GM23338 (cell line): ENCODE measurements at regions not wholly inside any gene's neighbourhood (a gene's known extent, or its start where the extent isn't known, plus 50 kb on each side); places are given as distances from the start of the nearest gene placed in this dataset.

Source experiments
- ATAC-seq: fragments of 200-7000 bp; cut with Tn5 transposase; 3 replicates; pipeline ENCODE4 v1.9.1; 2020
- DNase-seq: peaks from one replicate; pipeline ENCODE4 v3.0.0-alpha.2; 2015; ENCODE audit warnings: low spot score
- H2AFZ ChIP-seq: fragments of 200-600 bp; sonication (generic); 2 replicates; pipeline ENCODE4 v1.8.0; 2016; ENCODE audit warnings: antibody characterized with exemption, mild to moderate bottlenecking, moderate library complexity
- H3F3A ChIP-seq: fragments of 200-600 bp; sonication (generic); replicated peaks from 2 replicates; pipeline ENCODE4 v1.8.0; 2017; ENCODE audit warnings: antibody characterized with exemption, mixed run types, low read depth
- H3K27ac ChIP-seq: fragments of 200-600 bp; sonication (generic); 2 replicates; pipeline ENCODE4 v1.6.1; 2016; ENCODE audit warnings: low read depth
- H3K27me3 ChIP-seq: fragments of 200-600 bp; sonication (generic); 2 replicates; pipeline ENCODE4 v1.8.0; 2016; ENCODE audit warnings: mild to moderate bottlenecking, mixed run types, moderate library complexity; ENCODE audit not compliant: insufficient read depth
- H3K36me3 ChIP-seq: fragments of 200-600 bp; sonication (generic); 2 replicates; pipeline ENCODE4 v1.8.0; 2016; ENCODE audit warnings: mild to moderate bottlenecking; ENCODE audit not compliant: insufficient read depth
- H3K4me1 ChIP-seq: fragments of 200-600 bp; sonication (generic); 2 replicates; pipeline ENCODE4 v1.8.0; 2016; ENCODE audit warnings: mild to moderate bottlenecking, moderate library complexity; ENCODE audit not compliant: insufficient read depth
- H3K4me2 ChIP-seq: fragments of 200-600 bp; sonication (generic); 2 replicates; pipeline ENCODE4 v1.7.1; 2017; ENCODE audit warnings: mixed run types
- H3K4me3 ChIP-seq: fragments of 200-600 bp; sonication (generic); 2 replicates; pipeline ENCODE4 v1.6.1; 2016; ENCODE audit warnings: mixed run types
- H3K79me2 ChIP-seq: fragments of 200-600 bp; sonication (generic); replicated peaks from 2 replicates; pipeline ENCODE4 v1.8.0; 2017; ENCODE audit warnings: mild to moderate bottlenecking; ENCODE audit not compliant: insufficient read depth
- H3K9me2 ChIP-seq: fragments of 200-600 bp; sonication (generic); 2 replicates; pipeline ENCODE4 v1.8.0; 2017; ENCODE audit not compliant: insufficient read depth
- H4K20me1 ChIP-seq: fragments of 200-600 bp; sonication (generic); replicated peaks from 2 replicates; pipeline ENCODE4 v1.8.0; 2017; ENCODE audit warnings: mild to moderate bottlenecking; ENCODE audit not compliant: insufficient read depth
- H3K27ac Mint-ChIP-seq: 2 replicates; pipeline ENCODE4 v1.8.0; 2020; ENCODE audit warnings: inconsistent platforms, mild to moderate bottlenecking, moderate library complexity, mixed read lengths
- H3K27me3 Mint-ChIP-seq: 3 replicates; pipeline ENCODE4 v1.8.0; 2022; ENCODE audit warnings: low read depth, mild to moderate bottlenecking, moderate library complexity, mixed read lengths, inconsistent platforms; ENCODE audit not compliant: insufficient read depth, poor library complexity
- H3K36me3 Mint-ChIP-seq: 3 replicates; pipeline ENCODE4 v1.8.0; 2021; ENCODE audit warnings: low read depth, mild to moderate bottlenecking, inconsistent platforms, moderate library complexity, mixed read lengths
- H3K4me1 Mint-ChIP-seq: 3 replicates; pipeline ENCODE4 v1.8.0; 2020; ENCODE audit warnings: mild to moderate bottlenecking, inconsistent platforms, mixed read lengths
- H3K4me3 Mint-ChIP-seq: 3 replicates; pipeline ENCODE4 v1.8.0; 2021; ENCODE audit warnings: moderate library complexity, mild to moderate bottlenecking, inconsistent platforms, mixed read lengths
- H3K9me3 Mint-ChIP-seq: 3 replicates; pipeline ENCODE4 v1.8.0; 2020; ENCODE audit warnings: moderate library complexity, mild to moderate bottlenecking, inconsistent platforms, mixed read lengths
- CREB1 ChIP-seq: fragments of 250-450 bp; sonication (Bioruptor Pico); IDR thresholded peaks from 2 replicates; pipeline ENCODE4 v1.5.0; 2020; ENCODE audit warnings: low read depth, mild to moderate bottlenecking, moderate library complexity
- ETS1 ChIP-seq: IDR thresholded peaks from 2 replicates; pipeline ENCODE4 v1.6.1; 2016; ENCODE audit warnings: antibody characterized with exemption
- EZH2 ChIP-seq: fragments of 200-600 bp; sonication (generic); IDR thresholded peaks from one replicate; pipeline ENCODE4 v1.8.0; 2017; ENCODE audit warnings: antibody characterized with exemption, mild to moderate bottlenecking, low read depth; ENCODE audit not compliant: unreplicated experiment
- EZH2phosphoT487 ChIP-seq: fragments of 200-600 bp; sonication (generic); IDR thresholded peaks from one replicate; pipeline ENCODE4 v1.8.1; 2018; ENCODE audit warnings: antibody characterized with exemption; ENCODE audit not compliant: unreplicated experiment
- NANOG ChIP-seq: IDR thresholded peaks from 2 replicates; pipeline ENCODE4 v1.6.1; 2016; ENCODE audit warnings: antibody characterized with exemption, borderline replicate concordance
- STAT1 ChIP-seq: IDR thresholded peaks from one replicate; pipeline ENCODE4 v1.6.1; 2016; ENCODE audit warnings: antibody characterized with exemption; ENCODE audit not compliant: unreplicated experiment
- ZNF114 ChIP-seq: fragments of 250-450 bp; sonication (Bioruptor Pico); IDR thresholded peaks from 2 replicates; pipeline ENCODE4 v1.5.0; 2020; ENCODE audit warnings: mild to moderate bottlenecking, moderate library complexity
- TF ChIP-seq, protein P1 (sequence below), 2 experiments: fragments of 200-600 bp in 1 of 2; sonication (generic) in 1 of 2; conservative IDR thresholded peaks; 2 replicates each; pipeline versions ENCODE4 v1.5.1 to v1.6.1; 2016 to 2017; ENCODE audit warnings: antibody characterized with exemption in 2 of 2, low read depth in 2 of 2, mild to moderate bottlenecking in 2 of 2, moderate library complexity in 1 of 2
- TF ChIP-seq, protein P2 (sequence below): IDR thresholded peaks from one replicate; pipeline ENCODE4 v1.6.1; 2018; ENCODE audit warnings: antibody characterized with exemption; ENCODE audit not compliant: unreplicated experiment

DNA sequence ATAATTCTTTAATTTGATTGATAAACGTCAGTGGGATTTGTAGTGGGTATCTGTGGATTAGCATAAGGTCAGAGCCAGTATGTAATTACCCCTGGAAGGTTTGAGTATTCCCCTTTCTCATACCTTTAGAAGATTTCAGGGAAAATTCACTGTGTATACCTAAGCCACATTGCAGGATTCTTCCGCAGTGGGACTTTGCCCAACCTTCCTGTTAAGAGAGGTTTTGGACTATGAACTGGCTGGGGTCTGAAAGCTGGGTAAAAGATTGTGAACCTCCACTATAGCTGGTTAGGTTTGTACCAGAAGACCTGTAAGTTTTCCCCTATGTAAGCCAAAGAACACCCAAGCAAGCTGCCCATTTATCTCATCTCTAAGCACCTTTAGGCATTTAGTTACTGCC is 150.2 kb downstream of the TTC6 start (continued):
- TF ChIP-seq, protein P1, sequence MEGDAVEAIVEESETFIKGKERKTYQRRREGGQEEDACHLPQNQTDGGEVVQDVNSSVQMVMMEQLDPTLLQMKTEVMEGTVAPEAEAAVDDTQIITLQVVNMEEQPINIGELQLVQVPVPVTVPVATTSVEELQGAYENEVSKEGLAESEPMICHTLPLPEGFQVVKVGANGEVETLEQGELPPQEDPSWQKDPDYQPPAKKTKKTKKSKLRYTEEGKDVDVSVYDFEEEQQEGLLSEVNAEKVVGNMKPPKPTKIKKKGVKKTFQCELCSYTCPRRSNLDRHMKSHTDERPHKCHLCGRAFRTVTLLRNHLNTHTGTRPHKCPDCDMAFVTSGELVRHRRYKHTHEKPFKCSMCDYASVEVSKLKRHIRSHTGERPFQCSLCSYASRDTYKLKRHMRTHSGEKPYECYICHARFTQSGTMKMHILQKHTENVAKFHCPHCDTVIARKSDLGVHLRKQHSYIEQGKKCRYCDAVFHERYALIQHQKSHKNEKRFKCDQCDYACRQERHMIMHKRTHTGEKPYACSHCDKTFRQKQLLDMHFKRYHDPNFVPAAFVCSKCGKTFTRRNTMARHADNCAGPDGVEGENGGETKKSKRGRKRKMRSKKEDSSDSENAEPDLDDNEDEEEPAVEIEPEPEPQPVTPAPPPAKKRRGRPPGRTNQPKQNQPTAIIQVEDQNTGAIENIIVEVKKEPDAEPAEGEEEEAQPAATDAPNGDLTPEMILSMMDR (conservative IDR thresholded peaks at IDR 0.05; ENCODE audit: low read depth in 2 of 2): no peak
- TF ChIP-seq EZH2 (no peak), EZH2phosphoT487 (no peak), STAT1 (no peak), ETS1 (no peak), ZNF114 (CRISPR knock-in tag) (no peak)
- TF ChIP-seq, protein P2, sequence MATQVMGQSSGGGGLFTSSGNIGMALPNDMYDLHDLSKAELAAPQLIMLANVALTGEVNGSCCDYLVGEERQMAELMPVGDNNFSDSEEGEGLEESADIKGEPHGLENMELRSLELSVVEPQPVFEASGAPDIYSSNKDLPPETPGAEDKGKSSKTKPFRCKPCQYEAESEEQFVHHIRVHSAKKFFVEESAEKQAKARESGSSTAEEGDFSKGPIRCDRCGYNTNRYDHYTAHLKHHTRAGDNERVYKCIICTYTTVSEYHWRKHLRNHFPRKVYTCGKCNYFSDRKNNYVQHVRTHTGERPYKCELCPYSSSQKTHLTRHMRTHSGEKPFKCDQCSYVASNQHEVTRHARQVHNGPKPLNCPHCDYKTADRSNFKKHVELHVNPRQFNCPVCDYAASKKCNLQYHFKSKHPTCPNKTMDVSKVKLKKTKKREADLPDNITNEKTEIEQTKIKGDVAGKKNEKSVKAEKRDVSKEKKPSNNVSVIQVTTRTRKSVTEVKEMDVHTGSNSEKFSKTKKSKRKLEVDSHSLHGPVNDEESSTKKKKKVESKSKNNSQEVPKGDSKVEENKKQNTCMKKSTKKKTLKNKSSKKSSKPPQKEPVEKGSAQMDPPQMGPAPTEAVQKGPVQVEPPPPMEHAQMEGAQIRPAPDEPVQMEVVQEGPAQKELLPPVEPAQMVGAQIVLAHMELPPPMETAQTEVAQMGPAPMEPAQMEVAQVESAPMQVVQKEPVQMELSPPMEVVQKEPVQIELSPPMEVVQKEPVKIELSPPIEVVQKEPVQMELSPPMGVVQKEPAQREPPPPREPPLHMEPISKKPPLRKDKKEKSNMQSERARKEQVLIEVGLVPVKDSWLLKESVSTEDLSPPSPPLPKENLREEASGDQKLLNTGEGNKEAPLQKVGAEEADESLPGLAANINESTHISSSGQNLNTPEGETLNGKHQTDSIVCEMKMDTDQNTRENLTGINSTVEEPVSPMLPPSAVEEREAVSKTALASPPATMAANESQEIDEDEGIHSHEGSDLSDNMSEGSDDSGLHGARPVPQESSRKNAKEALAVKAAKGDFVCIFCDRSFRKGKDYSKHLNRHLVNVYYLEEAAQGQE: no peak

DNA sequence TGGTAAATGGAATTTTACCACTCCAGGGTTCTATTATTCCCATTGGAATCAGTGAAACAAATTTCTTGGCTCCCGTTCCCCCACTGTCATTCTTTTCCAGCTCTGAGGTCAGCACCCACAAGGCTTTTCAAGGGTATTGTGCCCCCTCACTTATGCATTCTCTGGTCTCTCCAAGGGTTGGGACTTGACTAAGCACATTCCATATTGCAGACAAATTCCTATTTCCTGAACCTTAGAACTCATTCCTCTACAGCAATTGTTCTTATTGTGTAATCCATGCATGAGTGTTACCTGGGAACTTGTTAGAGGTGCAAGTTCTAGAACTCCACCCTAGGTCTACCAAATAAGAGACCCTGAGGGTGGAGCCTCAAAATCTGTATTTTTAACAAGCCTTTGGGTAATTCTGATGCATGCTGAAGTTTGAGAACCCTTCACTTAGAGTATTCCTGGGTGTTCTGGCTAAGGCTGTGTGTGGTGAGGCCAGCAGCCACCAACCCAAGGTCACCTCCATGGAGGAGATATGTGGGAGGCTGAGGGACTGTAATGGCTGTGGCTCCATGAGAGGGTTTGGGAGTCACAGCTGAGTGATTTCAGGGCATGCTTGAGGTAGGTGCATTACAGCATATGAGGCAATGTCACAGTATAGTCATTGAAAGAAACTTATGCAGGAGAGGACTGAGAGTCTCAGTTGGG is 150.9 kb downstream of the TTC6 start:
- H4K20me1 ChIP-seq: no peaks in the 10 kb centered on the region
- H3K36me3 ChIP-seq: no peaks in the 10 kb centered on the region
- no peaks in the 10 kb centered on the region for H3K27me3 ChIP-seq
- no peaks in the 10 kb centered on the region for H3K27me3 Mint-ChIP-seq
- no peaks in the 10 kb centered on the region for H3K36me3 Mint-ChIP-seq
- H3K4me1 Mint-ChIP-seq: peaks cover 10% of the 10 kb centered on the region
- no peak overlapping the region for H3K27ac ChIP-seq
- H3K4me3 ChIP-seq: no peak overlapping the region
- no peak overlapping the region for H3K27ac Mint-ChIP-seq
- no peak overlapping the region for H2AFZ ChIP-seq
- H3K9me2 ChIP-seq: peaks cover 6% of the 10 kb centered on the region; the same call in 1 of the 2 replicates
- H3K4me3 Mint-ChIP-seq: no peak overlapping the region
- no peak for DNase-seq
- ATAC-seq: no peak
- no peaks in the 10 kb centered on the region for H3F3A ChIP-seq
- H3K4me2 ChIP-seq: no peak overlapping the region
- no peaks in the 10 kb centered on the region for H3K9me3 Mint-ChIP-seq
- no peaks in the 10 kb centered on the region for H3K79me2 ChIP-seq
- H3K4me1 ChIP-seq: peaks cover 6% of the 10 kb centered on the region; the same call in 1 of the 2 replicates
- TF ChIP-seq, protein P2: no peak
- TF ChIP-seq CREB1 (no peak), STAT1 (no peak), NANOG (no peak)
- TF ChIP-seq, protein P1 (conservative IDR thresholded peaks at IDR 0.05; ENCODE audit: low read depth in 2 of 2): no peak
